Esophagus muscularis mucosa (tissue), 4 donors: ENCODE measurements at regions not wholly inside any gene's neighbourhood (a gene's known extent, or its start where the extent isn't known, plus 50 kb on each side); places are given as distances from the start of the nearest gene placed in this dataset.

Source experiments
- CTCF ChIP-seq, 3 experiments: fragments of 200-600 bp in 2 of 3; fragments of 450-650 bp in 1 of 3; sonication (generic) in 2 of 3; IDR thresholded peaks; one replicate each; pipeline ENCODE4 v1.5.1; 2017 to 2019; ENCODE audit warnings: antibody characterized with exemption in 3 of 3, mild to moderate bottlenecking in 2 of 3, moderate library complexity in 1 of 3
- EP300 ChIP-seq: sonication (generic); formaldehyde crosslinking; IDR thresholded peaks from one replicate; pipeline ENCODE4 v1.6.1; 2017; ENCODE audit warnings: antibody characterized with exemption
- POLR2A ChIP-seq: fragments of 450-650 bp; IDR thresholded peaks from one replicate; pipeline ENCODE4 v1.6.1; 2017; ENCODE audit warnings: antibody characterized with exemption, moderate library complexity, mild to moderate bottlenecking, low read depth
- POLR2AphosphoS5 ChIP-seq, 2 donors: sonication (generic); formaldehyde crosslinking; IDR thresholded peaks; one replicate each; pipeline ENCODE4 v1.6.1; 2017; ENCODE audit warnings: antibody characterized with exemption in 2 of 2

- TF ChIP-seq POLR2A (no peak), CTCF (IDR thresholded peaks at IDR 0.05) (no peak), POLR2AphosphoS5 (IDR thresholded peaks at IDR 0.05) (no peak), EP300 (no peak)
Observed at GRCh38 chr16:79468631-79469030, 131.9 kb downstream of the MAF start.
